GM18909 (cell line): ENCODE measurements at regions not wholly inside any gene's neighbourhood (a gene's known extent, or its start where the extent isn't known, plus 50 kb on each side); places are given as distances from the start of the nearest gene placed in this dataset.
A peak's percentile ranks its signal among the peaks of the same experiment; 100 is the strongest.

Experiments used
- ATAC-seq: cut with Tn5 transposase; IDR thresholded peaks from one replicate; pipeline ENCODE4 v1.9.1; 2021; ENCODE audit warnings: mild to moderate bottlenecking; ENCODE audit not compliant: unreplicated experiment, poor library complexity

GRCh38 chr4:30265716-30266115 is 454.5 kb upstream of the PCDH7 start:
- ATAC-seq, result no peak

DNA sequence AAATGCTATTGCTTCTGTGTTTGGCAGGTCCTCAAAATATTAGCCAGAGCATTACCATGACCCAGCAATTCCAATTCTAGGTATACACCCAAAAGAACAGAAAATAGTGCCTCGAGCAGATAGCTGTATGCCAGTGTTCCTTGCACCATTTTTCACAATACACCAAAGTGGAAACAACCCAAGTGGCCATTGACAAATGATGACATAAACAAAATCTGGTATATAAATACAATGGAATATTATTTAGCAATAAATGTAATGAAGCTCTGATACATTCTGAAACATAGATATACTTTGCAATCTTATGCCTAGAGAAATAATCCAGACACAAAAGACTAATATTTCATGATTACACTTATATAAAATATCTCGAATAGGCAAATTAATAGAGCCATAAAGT is 451.8 kb upstream of the PCDH7 start:
- ATAC-seq, result no peak

DNA sequence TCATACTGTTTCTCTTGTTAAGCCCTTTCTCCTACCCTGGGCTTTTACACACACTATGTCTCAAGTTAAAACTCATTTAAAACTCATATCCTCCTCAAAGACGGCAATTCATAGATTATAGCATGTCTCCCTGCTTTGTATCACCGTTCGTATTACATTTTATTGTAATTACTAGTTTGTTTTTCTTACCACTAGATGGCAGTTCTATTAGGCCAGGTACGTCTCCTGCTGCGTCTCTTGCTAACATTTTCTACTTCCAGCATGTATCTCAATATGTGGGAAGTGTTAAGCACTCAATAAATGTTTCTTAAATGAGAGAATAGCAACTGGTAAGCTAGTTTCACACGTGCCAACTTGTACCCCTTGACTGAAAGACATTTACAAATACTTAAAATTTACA is 450.3 kb upstream of the PCDH7 start:
- no peak for ATAC-seq

DNA sequence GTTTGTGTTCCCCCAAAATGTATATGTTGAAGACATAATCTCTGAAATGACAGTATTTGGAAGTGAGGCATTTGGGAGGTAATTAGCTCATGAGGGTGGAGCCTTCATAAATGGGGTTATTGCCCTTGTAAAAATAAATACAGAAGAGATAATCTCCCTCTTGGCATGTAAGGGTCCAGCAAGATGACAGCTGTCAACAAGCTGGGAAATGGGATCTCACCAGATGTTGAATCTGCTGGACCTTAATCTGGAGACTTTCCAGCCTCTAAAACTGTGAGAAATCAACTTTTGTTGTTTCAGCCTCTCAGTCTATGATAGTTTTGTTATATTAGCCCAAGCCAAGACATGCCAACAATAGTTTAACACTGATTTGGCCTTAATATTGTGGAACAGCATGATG is 438.2 kb upstream of the PCDH7 start:
- ATAC-seq, result no peak

GRCh38 chr4:30283336-30283735 is 436.8 kb upstream of the PCDH7 start:
- no peak for ATAC-seq

- ATAC-seq, result no peak
These were observed 425.9 kb upstream of the PCDH7 start for GRCh38 chr4:30294295-30294694.

DNA sequence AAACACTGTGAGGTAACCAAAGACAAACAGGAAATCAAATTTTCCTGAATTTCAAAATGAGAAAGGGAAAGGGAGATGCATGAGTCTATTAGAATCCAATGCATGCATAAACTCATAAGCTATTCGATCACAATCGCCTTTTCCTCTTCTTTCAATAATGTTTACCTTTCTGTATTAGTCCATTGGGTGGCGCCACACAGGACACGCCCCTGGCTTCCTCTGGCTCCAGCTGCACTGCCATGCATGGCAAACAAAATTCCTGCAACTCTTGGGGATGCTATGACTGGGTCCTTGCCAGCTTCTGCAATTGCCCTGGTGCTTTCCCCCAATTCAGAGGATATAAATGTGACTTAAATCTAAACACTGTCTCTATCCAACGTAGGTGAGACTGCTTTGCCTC is 424.5 kb upstream of the PCDH7 start:
- ATAC-seq, result no peak

DNA sequence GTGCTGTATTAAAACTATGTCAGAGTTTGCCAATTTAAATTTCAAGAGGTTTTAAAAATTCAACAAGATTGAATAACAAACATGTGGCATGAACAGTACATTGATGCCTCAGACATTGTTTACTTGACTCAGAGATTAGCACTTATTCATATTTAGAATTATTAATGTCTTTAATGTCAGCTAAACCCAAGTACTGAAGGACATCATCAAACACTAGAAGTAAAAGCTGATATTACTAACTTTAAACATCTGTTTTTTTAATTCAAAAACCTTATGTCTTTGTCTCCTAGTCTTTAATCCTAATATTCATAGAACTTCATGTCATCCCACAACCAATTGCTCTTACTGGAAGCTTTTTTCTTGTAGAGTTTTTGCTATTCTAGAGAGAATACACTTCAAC is 406.2 kb upstream of the PCDH7 start:
- ATAC-seq, result no peak

- no peak for ATAC-seq
These were observed 389.1 kb upstream of the PCDH7 start for GRCh38 chr4:30330894-30331652.

DNA sequence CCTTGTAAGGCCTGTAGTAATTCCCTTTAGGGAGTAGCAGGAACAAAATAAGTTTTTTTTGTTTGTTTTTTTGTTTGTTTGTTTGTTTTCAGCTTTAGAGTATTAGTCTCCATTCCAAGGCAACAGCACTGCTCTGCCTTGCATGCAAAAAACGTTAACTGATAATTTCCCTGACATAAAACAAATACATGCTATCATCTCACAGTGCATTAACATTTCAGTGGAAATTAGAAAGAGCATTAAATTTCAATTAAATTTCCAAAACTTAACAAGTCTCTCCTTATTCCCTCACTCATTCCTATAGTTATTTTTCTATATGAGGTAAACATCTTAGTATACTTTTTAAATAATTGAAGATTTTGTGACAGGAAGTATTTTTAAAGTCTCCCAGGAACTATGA is 378.4 kb upstream of the PCDH7 start:
- ATAC-seq, result no peak

DNA sequence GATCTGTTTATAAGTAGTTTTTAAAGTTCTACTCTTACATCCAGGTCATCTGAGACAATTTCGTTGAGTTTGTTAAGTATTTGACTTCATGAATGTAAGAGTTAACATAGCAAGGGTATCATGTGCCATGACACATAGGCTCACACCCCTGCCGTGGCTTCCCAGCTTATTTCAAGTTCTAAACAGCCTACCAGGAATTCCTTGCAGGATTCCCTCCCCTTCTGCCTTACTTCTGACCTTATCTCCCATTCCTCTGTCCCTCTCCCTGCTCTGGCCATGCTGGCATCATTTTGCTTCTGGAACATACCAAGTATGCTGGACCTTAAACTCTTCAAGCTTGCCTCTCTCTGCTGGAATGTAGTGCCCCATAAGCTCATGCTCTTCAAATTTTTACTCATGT is 369.9 kb upstream of the PCDH7 start:
- ATAC-seq, result no peak

DNA sequence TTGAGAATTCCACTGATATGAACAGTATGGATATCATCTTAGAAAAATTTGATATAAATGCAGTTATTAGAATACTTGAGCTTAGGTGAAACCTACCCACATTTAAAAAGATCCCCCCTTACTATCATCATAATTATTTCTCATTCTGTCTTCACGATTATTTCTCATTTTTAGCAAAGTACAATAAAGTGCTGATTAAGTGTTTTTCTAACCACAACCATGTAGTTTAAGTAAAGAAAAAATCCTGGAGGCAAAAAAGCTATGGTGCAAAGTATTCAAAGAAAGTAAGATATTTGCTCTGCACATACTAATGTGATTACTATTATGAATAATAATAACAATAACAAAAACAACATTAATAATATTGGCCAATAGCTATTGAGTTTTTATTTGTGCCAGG is 365.6 kb upstream of the PCDH7 start:
- ATAC-seq, result no peak

DNA sequence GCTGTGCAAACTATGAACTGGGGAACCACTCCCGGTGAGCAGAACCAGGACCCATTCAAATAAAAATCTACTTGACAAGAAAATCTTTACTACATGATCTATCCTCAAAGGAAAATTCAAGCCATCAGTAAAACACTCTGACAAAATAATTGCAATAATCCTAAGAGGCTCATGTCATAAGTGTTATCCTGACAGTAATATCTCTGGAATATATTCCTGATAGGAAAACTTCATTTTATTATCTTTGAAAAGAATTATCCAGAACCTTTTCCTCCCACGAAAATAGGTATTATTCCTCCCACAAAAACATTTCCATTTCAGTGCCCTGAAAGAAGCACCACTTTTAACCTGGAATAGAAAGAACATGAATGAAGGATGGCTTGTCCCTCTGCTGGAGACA is 357.7 kb upstream of the PCDH7 start:
- ATAC-seq, result no peak

- no peak for ATAC-seq
These were observed 350.1 kb upstream of the PCDH7 start for GRCh38 chr4:30370105-30370504.

- ATAC-seq, result peak; percentile 85
These were observed 339.7 kb upstream of the PCDH7 start for GRCh38 chr4:30380404-30380998.

- ATAC-seq, result no peak
These were observed 334.5 kb upstream of the PCDH7 start for GRCh38 chr4:30385650-30386049.

- ATAC-seq, result no peak
These were observed 333.8 kb upstream of the PCDH7 start for GRCh38 chr4:30386266-30386895.

DNA sequence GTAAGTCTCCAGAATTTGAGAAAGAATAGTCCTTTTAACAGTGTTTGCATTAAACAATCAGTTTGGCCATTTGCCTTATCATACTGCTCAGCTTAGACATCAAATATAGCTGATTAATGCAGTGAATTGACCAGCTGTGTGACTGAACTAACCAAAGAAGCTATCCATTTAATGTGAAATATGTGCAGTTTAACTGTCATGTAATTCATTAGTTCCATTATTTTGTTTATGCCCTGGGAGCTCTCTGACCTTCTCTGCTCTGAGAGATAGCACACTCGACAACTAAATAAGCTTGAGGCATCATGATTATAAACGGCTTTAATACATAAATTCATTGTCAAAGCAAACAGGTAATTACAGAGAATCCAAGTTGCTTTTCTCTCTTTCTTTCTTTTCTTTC is 324.3 kb upstream of the PCDH7 start:
- no peak for ATAC-seq

GRCh38 chr4:30396772-30397475 is 323.2 kb upstream of the PCDH7 start:
- no peak for ATAC-seq

DNA sequence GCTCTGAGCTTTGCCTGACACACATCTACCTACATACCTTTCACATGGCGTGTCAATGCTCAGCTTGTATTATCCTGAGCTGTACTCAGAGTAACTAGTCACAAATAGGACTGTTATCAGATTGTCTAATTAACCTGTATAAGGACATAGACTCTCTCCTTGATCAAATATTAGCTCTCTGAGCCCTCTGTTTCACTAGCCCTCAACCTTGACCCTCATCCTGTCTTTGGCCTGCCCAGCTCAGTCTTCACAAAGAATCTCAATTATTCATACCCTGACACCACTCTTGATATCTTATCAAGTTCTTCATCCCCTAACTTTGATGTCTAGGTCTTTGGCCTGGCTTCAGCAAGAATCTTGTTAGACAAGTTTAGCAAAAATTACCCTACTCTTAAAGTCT is 320.7 kb upstream of the PCDH7 start:
- ATAC-seq, result no peak

DNA sequence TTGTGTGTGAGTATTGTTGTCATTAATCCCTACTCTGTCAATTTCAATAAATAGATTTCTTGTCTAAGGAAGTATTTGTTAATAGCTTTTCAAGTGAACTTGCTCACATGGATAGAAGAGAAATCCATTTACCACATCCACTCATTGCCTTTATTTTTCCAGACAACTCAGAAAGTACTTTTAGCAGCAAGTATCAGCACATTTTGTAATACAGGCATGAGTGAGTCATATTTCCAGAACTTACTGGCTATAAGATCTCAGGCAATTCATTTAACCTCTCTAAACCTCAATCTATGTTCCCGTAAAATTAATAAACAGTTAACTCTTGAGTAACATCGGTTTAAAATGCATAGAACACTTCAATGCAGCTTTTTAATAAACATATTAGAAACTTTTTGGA is 317.9 kb upstream of the PCDH7 start:
- ATAC-seq, result no peak
